ENCODE measurements at regions not wholly inside any gene's neighbourhood (a gene's known extent, or its start where the extent isn't known, plus 50 kb on each side); places are given as distances from the start of the nearest gene placed in this dataset.
A peak's percentile ranks its signal among the peaks of the same experiment; 100 is the strongest.
"Not testable (repeated sequence)": the region's sequence is repeated elsewhere in the genome, so short reads cannot be mapped to it uniquely, and the experiment has no call there.

GRCh38 chr6:114886670-114887436 is 544.0 kb upstream of the HS3ST5 start:
- DNase-seq, result peak in 1 of 2 experiments; percentile 66

- DNase-seq, result peak in 1 of 2 experiments; percentile 3
Measured at GRCh38 chr6:114879693-114880092, 536.9 kb upstream of the HS3ST5 start.

- no peak for DNase-seq
Measured at GRCh38 chr6:114878091-114878490, 535.3 kb upstream of the HS3ST5 start.

- no peak for DNase-seq
Measured at GRCh38 chr6:114874410-114874809, 531.6 kb upstream of the HS3ST5 start.

- not testable (repeated sequence) for DNase-seq
Measured at GRCh38 chr6:114865506-114865905, 522.7 kb upstream of the HS3ST5 start.

- DNase-seq, result no peak
Measured at GRCh38 chr6:114863610-114864009, 520.8 kb upstream of the HS3ST5 start.

GRCh38 chr6:114862819-114863218 is 520.0 kb upstream of the HS3ST5 start:
- no peak for DNase-seq

- no peak for DNase-seq
Measured at GRCh38 chr6:114862064-114862463, 519.2 kb upstream of the HS3ST5 start.

GRCh38 chr6:114844359-114844758 is 501.5 kb upstream of the HS3ST5 start:
- no peak for DNase-seq

GRCh38 chr6:114839019-114839418 is 496.2 kb upstream of the HS3ST5 start:
- no peak for DNase-seq

GRCh38 chr6:114833211-114833610 is 490.4 kb upstream of the HS3ST5 start:
- DNase-seq, result no peak

GRCh38 chr6:114830515-114830914 is 487.7 kb upstream of the HS3ST5 start:
- DNase-seq, result no peak

- DNase-seq, result no peak
Measured at GRCh38 chr6:114827135-114827534, 484.3 kb upstream of the HS3ST5 start.

GRCh38 chr6:114824409-114824808 is 481.6 kb upstream of the HS3ST5 start:
- no peak for DNase-seq

- DNase-seq, result no peak
Measured at GRCh38 chr6:114816678-114817077, 473.9 kb upstream of the HS3ST5 start.

GRCh38 chr6:114810468-114810867 is 467.6 kb upstream of the HS3ST5 start:
- DNase-seq, result no peak

GRCh38 chr6:114805426-114805825 is 462.6 kb upstream of the HS3ST5 start:
- DNase-seq, result not testable (repeated sequence)

GRCh38 chr6:114796576-114796975 is 453.8 kb upstream of the HS3ST5 start:
- DNase-seq, result no peak

GRCh38 chr6:114793428-114793827 is 450.6 kb upstream of the HS3ST5 start:
- no peak for DNase-seq

- DNase-seq, result peak in 1 of 2 experiments; percentile 45
Measured at GRCh38 chr6:114785235-114786127, 442.7 kb upstream of the HS3ST5 start.

GRCh38 chr6:114783783-114784182 is 441.0 kb upstream of the HS3ST5 start:
- DNase-seq, result no peak

GRCh38 chr6:114783083-114783482 is 440.3 kb upstream of the HS3ST5 start:
- no peak for DNase-seq

GRCh38 chr6:114764866-114765265 is 422.0 kb upstream of the HS3ST5 start:
- DNase-seq, result no peak

GRCh38 chr6:114762145-114762544 is 419.3 kb upstream of the HS3ST5 start:
- DNase-seq, result peak in 1 of 2 experiments; percentile 50
